Tibial nerve (tissue), 4 donors: ENCODE measurements at regions not wholly inside any gene's neighbourhood (a gene's known extent, or its start where the extent isn't known, plus 50 kb on each side); places are given as distances from the start of the nearest gene placed in this dataset.

Experiments
- EP300 ChIP-seq, 2 donors: sonication (generic); formaldehyde crosslinking; IDR thresholded peaks; one replicate each; pipeline ENCODE4 v1.6.1; 2017; ENCODE audit warnings: antibody characterized with exemption in 2 of 2, mild to moderate bottlenecking in 1 of 2
- POLR2A ChIP-seq, 2 donors: fragments of 450-650 bp; IDR thresholded peaks; one replicate each; pipeline ENCODE4 v1.6.1; 2017; ENCODE audit warnings: antibody characterized with exemption in 2 of 2, mild to moderate bottlenecking in 2 of 2, moderate library complexity in 2 of 2
- TF ChIP-seq, protein P1 (sequence below), 5 experiments: fragments of 200-600 bp in 3 of 5; fragments of 450-650 bp in 2 of 5; sonication (generic) in 3 of 5; IDR thresholded peaks; one replicate each; pipeline ENCODE4 v1.5.1; 2016 to 2019; ENCODE audit warnings: antibody characterized with exemption in 5 of 5, mild to moderate bottlenecking in 3 of 5, moderate library complexity in 2 of 5

DNA sequence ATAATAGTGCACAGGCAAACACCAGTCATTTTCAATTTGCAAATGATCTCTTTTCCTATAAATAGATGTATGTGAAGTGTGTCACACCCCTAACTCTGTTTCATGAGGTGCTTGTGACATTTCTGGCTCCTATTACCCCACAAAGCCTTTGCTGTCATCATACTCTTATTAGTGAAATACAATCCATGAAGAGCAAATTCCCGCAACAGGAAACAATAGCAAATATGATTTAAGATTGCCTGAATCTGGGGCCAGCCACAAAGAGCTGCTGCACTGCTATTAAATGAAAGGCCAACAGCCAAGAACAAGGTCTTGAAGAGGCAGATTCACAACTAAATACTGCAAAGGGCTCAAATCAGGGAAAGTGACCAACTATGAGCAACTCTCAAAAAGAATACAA lies 96.3 kb upstream of the CAV2 start:
- TF ChIP-seq, protein P1, sequence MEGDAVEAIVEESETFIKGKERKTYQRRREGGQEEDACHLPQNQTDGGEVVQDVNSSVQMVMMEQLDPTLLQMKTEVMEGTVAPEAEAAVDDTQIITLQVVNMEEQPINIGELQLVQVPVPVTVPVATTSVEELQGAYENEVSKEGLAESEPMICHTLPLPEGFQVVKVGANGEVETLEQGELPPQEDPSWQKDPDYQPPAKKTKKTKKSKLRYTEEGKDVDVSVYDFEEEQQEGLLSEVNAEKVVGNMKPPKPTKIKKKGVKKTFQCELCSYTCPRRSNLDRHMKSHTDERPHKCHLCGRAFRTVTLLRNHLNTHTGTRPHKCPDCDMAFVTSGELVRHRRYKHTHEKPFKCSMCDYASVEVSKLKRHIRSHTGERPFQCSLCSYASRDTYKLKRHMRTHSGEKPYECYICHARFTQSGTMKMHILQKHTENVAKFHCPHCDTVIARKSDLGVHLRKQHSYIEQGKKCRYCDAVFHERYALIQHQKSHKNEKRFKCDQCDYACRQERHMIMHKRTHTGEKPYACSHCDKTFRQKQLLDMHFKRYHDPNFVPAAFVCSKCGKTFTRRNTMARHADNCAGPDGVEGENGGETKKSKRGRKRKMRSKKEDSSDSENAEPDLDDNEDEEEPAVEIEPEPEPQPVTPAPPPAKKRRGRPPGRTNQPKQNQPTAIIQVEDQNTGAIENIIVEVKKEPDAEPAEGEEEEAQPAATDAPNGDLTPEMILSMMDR (IDR thresholded peaks at IDR 0.05), result no peak
- TF ChIP-seq EP300 (IDR thresholded peaks at IDR 0.05), result no peak
- no peak for TF ChIP-seq POLR2A (IDR thresholded peaks at IDR 0.05)
